Urinary bladder (tissue), 3 donors: ENCODE measurements at regions not wholly inside any gene's neighbourhood (a gene's known extent, or its start where the extent isn't known, plus 50 kb on each side); places are given as distances from the start of the nearest gene placed in this dataset.

Experiments used
- DNase-seq: peaks from one replicate; pipeline ENCODE4 v3.0.0-alpha.2; 2015; ENCODE audit errors: extremely low spot score
- H3K27ac ChIP-seq: one replicate; pipeline ENCODE4 v1.5.1; 2013; ENCODE audit warnings: low read depth, mild to moderate bottlenecking, moderate library complexity
- H3K36me3 ChIP-seq: one replicate; pipeline ENCODE4 v1.6.1; 2013; ENCODE audit warnings: mild to moderate bottlenecking, moderate library complexity; ENCODE audit not compliant: insufficient read depth
- H3K4me1 ChIP-seq: one replicate; pipeline ENCODE4 v1.6.1; 2013; ENCODE audit warnings: mild to moderate bottlenecking, moderate library complexity; ENCODE audit not compliant: insufficient read depth
- H3K4me3 ChIP-seq: one replicate; pipeline ENCODE4 v1.5.1; 2013; ENCODE audit warnings: low read depth, low read length
- WGBS: extraction: QIAGEN DNeasy Blood & Tissue Kit; methylation state at CpG from one replicate; pipeline ENCODE4 v1.1.7; 2013; 5-methylcytosine and 5-hydroxymethylcytosine counted together
- donor health status: healthy with polysubstance abuse.
- donor health status: healthy.

DNA sequence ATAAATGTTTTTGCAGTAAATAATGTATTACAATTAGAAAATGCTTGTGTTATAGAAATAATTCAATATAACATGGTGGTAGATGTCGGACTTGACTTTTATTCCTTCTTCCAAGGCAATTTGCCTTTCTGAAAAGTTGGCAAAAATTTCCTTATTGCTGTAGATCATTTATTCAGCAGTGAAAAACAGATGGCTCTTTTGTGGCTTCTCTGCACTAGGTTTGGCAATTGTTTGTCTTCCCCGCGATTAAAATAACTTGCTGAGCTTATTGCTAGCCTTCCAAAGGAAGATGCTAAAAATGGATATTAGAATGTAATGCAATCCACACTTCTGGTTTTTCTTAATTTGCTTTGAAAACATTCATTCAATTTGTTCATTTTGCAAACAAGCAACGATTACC is 1977.9 kb upstream of the ADGRL3 start:
- Histone ChIP-seq H3K36me3 (no peaks in the 10 kb centered on the region), H3K4me1 (no peaks in the 10 kb centered on the region), H3K27ac (no peak overlapping the region), H3K4me3 (no peak overlapping the region)
- 80% methylated on average over 4 of the region's 4 CpGs for WGBS
- DNase-seq = no peak

DNA sequence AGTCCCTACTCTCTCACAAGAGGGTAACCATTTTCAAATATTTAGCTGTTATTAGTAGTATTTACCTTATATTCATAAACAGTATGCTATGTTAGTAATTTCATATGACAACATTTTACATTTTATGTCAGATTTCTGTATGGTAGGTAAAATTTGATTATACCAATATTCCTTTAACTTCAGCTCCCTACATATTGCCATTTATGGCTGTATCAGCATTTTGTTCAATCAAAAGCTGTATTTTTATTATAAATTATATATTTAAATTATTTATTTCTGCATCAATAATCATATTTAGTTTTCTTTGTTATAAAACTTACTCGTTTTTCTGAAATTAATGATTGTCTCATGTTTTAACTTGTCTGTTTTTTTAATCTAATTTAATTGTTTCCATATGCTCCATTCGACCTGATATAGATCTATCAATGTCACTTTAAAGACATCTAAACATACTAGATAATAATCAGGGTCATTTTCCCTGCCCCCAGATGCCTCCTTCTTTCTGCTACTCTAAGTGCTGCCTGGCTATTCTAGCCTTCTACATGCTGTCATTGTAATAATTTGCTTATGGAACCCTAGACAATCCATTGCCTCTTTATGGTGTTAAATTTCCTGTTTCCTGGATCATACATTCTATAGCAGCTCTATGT is 1976.7 kb upstream of the ADGRL3 start:
- DNase-seq = no peak
- H3K4me3 ChIP-seq = no peak overlapping the region
- WGBS = 29% methylated on average over 2 of the region's 2 CpGs
- no peak overlapping the region for H3K27ac ChIP-seq
- no peaks in the 10 kb centered on the region for H3K4me1 ChIP-seq
- no peaks in the 10 kb centered on the region for H3K36me3 ChIP-seq

- WGBS = 74% methylated on average over 3 of the region's 3 CpGs
- H3K36me3 ChIP-seq = no peaks in the 10 kb centered on the region
- H3K4me3 ChIP-seq = no peak overlapping the region
- no peak for DNase-seq
- no peaks in the 10 kb centered on the region for H3K4me1 ChIP-seq
- H3K27ac ChIP-seq = no peak overlapping the region
Measured at GRCh38 chr4:59238212-59238611, 1961.9 kb upstream of the ADGRL3 start.

DNA sequence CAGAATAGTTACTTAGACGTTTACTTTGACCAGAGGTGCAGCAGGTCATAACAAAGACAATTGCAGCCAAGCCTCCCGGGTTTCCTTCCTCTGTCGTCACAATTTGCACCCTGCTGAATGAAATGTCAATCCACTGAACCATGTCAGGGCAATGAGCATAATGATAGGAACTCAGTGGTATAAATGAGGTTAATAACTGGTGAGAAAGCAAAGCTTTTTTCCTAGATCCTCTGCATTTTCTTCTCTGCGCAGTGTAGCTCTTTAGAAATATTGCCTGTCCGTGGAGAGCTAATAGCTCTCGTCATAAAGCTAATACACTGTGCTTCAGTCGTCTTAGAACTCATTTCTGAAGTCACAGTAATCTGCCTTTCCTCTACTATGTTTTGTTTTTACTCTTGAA is 1960.1 kb upstream of the ADGRL3 start:
- Histone ChIP-seq H3K27ac (no peak overlapping the region), H3K36me3 (no peaks in the 10 kb centered on the region), H3K4me3 (no peak overlapping the region), H3K4me1 (no peaks in the 10 kb centered on the region)
- WGBS = 46% methylated on average over 7 of the region's 7 CpGs
- DNase-seq = no peak

DNA sequence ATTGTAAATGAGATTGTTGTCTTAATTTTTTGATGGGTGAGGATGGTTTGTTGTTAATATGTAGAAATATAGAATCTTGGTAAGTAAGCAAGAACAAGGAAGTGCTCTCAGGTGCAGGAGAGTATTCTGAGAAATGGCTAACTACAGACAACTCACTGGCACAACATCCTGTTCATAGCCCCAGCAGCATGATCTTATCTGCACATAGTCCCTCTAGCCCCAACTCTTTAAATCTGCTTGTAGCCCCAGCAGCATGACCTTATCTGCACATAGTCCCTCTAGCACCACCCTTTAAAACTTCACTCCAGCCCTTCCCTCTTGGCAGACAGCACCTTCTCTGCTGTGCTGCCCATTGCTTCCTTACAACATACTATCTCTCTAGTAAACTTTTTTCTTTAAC is 1957.1 kb upstream of the ADGRL3 start:
- Histone ChIP-seq H3K36me3 (no peaks in the 10 kb centered on the region), H3K27ac (no peak overlapping the region), H3K4me3 (no peak overlapping the region), H3K4me1 (no peaks in the 10 kb centered on the region)
- DNase-seq = no peak

DNA sequence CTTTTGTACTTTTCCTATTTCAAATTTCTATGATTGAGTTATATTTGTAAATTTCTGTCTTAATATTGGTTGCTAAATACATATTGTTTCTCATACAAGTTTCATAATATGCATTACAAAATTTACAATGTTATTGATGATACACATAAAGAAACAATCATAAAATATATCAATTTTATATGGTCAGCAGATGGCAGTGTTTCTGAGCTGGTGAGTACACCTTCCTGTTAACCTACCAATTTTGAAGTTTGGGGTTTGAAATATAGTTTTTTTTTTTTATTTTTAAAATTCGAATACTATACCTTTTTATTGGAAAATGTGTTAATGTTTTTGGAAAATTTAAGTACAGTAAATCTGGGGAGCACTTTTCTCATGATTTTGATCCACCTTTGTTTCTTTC is 1953.1 kb upstream of the ADGRL3 start:
- Histone ChIP-seq H3K4me1 (no peaks in the 10 kb centered on the region), H3K4me3 (no peak overlapping the region), H3K27ac (no peak overlapping the region), H3K36me3 (no peaks in the 10 kb centered on the region)
- WGBS = 5% methylated on average over 1 of the region's 1 CpG
- no peak for DNase-seq

GRCh38 chr4:59248313-59248712 is 1951.8 kb upstream of the ADGRL3 start:
- DNase-seq = no peak
- 87% methylated on average over 1 of the region's 1 CpG for WGBS
- H3K27ac ChIP-seq = no peak overlapping the region
- no peak overlapping the region for H3K4me3 ChIP-seq
- no peaks in the 10 kb centered on the region for H3K4me1 ChIP-seq
- H3K36me3 ChIP-seq = no peaks in the 10 kb centered on the region

- Histone ChIP-seq H3K4me3 (no peak overlapping the region), H3K4me1 (no peaks in the 10 kb centered on the region), H3K27ac (no peak overlapping the region), H3K36me3 (no peaks in the 10 kb centered on the region)
- WGBS = 67% methylated on average over 2 of the region's 2 CpGs
- no peak for DNase-seq
Measured at GRCh38 chr4:59249110-59249509, 1951.0 kb upstream of the ADGRL3 start.

- 78% methylated on average over 2 of the region's 2 CpGs for WGBS
- no peaks in the 10 kb centered on the region for H3K4me1 ChIP-seq
- H3K36me3 ChIP-seq = no peaks in the 10 kb centered on the region
- H3K4me3 ChIP-seq = no peak overlapping the region
- DNase-seq = no peak
- H3K27ac ChIP-seq = no peak overlapping the region
Measured at GRCh38 chr4:59258002-59258401, 1942.1 kb upstream of the ADGRL3 start.

GRCh38 chr4:59307609-59308008 is 1892.5 kb upstream of the ADGRL3 start:
- no peak for DNase-seq
- Histone ChIP-seq H3K4me1 (no peaks in the 10 kb centered on the region), H3K4me3 (no peak overlapping the region), H3K27ac (no peak overlapping the region), H3K36me3 (no peaks in the 10 kb centered on the region)

DNA sequence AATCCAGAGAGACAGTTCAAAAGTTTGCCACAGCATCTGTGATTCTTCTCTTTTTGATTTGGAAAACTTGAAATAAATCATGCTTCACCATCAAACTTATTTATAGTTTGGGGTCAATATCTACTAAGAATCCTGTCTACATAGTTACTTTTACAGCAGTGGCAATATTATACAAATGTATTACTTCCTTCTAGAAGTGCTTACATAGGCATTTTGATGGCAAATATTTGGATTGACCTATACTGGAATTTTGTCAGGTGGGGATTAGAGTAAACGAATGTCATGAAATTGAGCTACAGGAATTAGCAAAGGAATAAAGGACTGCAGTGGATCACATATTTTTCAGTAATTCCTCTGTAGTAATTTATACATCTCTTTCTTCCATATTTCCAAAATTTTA is 1885.5 kb upstream of the ADGRL3 start:
- WGBS = 0% methylated on average over 1 of the region's 1 CpG
- Histone ChIP-seq H3K27ac (no peak overlapping the region), H3K4me3 (no peak overlapping the region), H3K36me3 (no peaks in the 10 kb centered on the region), H3K4me1 (no peaks in the 10 kb centered on the region)
- no peak for DNase-seq

DNA sequence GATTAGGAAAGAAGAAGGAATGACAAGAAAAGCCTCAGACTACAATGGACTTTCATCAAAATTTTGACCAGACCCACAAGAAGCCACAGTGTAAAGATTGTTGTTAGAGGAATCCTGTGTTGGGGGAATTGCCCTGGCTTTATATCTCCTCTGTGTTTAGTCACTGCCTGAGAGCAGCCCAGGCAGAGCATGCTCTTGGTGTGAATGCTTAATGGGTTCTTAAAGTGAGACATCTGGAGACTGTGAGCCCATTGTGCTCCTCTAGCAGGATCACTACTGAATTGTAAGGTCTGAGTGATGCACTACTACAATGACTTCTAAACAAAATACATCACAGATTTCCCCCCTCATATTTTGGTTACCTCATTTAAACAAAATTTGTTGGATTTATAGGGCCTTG is 1860.5 kb upstream of the ADGRL3 start:
- H3K36me3 ChIP-seq = no peaks in the 10 kb centered on the region
- DNase-seq = no peak

GRCh38 chr4:59341506-59341905 is 1858.6 kb upstream of the ADGRL3 start:
- no peak overlapping the region for H3K27ac ChIP-seq
- no peak overlapping the region for H3K4me3 ChIP-seq
- H3K4me1 ChIP-seq = no peaks in the 10 kb centered on the region
- no peak for DNase-seq
- H3K36me3 ChIP-seq = no peaks in the 10 kb centered on the region

More for the DNA sequence above, 1860.5 kb upstream of the ADGRL3 start:
- Histone ChIP-seq H3K27ac (no peak overlapping the region), H3K4me1 (no peaks in the 10 kb centered on the region), H3K4me3 (no peak overlapping the region)

DNA sequence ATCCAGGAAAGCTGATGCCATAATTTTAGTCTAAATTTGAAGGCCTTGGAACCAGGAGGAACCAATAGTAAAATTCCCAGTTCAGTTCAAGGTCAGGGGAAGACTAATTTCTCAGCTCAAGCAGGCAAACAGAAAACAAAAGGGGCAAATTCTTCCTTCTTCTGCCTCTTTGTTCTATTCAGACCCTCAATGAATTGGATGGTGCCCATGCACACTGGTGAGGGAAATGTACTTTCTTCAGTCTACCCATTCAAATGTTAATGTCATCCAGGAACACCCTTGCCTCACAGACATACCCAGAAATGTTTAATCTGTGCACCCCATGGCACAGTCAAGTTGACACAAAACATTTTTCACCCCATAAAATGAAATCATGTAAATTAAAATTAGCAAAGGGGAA is 1851.2 kb upstream of the ADGRL3 start:
- Histone ChIP-seq H3K4me1 (no peaks in the 10 kb centered on the region), H3K36me3 (no peaks in the 10 kb centered on the region)
- no peak for DNase-seq

GRCh38 chr4:59369229-59369628 is 1830.9 kb upstream of the ADGRL3 start:
- H3K36me3 ChIP-seq = no peaks in the 10 kb centered on the region
- no peaks in the 10 kb centered on the region for H3K4me1 ChIP-seq
- DNase-seq = no peak
- no peak overlapping the region for H3K27ac ChIP-seq
- H3K4me3 ChIP-seq = no peak overlapping the region

More for the DNA sequence above, 1851.2 kb upstream of the ADGRL3 start:
- no peak overlapping the region for H3K4me3 ChIP-seq
- no peak overlapping the region for H3K27ac ChIP-seq
